Neural cell (in vitro differentiated cells): ENCODE measurements at regions not wholly inside any gene's neighbourhood (a gene's known extent, or its start where the extent isn't known, plus 50 kb on each side); places are given as distances from the start of the nearest gene placed in this dataset.

ENCODE experiments used
- H2AFZ ChIP-seq: fragments of 200-600, 300-800 bp; sonication (generic), shearing (Covaris generic); 2 replicates; pipeline ENCODE4 v1.6.0; 2014; ENCODE audit warnings: low read depth, mild to moderate bottlenecking, antibody characterized with exemption, low read length, moderate library complexity
- H3F3A ChIP-seq: fragments of 200-600 bp; shearing (Covaris generic); 2 replicates; pipeline ENCODE4 v1.6.1; 2016; ENCODE audit warnings: mild to moderate bottlenecking, moderate library complexity, mixed read lengths, antibody characterized with exemption, low read length; ENCODE audit not compliant: insufficient read depth, poor library complexity, severe bottlenecking
- H3K27ac ChIP-seq: fragments of 200-600, 300-800 bp; sonication (generic), shearing (Covaris generic); 2 replicates; pipeline ENCODE4 v1.5.1; 2014; ENCODE audit warnings: mild to moderate bottlenecking, low read length, moderate library complexity
- H3K27me3 ChIP-seq: fragments of 300-800, 200-600 bp; sonication (generic), shearing (Covaris generic); 2 replicates; pipeline ENCODE4 v1.6.0; 2014; ENCODE audit warnings: mild to moderate bottlenecking, low read depth, low read length, moderate library complexity; ENCODE audit not compliant: insufficient read depth
- H3K36me3 ChIP-seq: fragments of 300-800, 200-600 bp; sonication (generic), shearing (Covaris generic); 2 replicates; pipeline ENCODE4 v1.5.1; 2014; ENCODE audit warnings: mild to moderate bottlenecking, antibody characterized with exemption, low read length, moderate library complexity; ENCODE audit not compliant: insufficient read depth
- H3K4me2 ChIP-seq: fragments of 300-800, 200-600 bp; sonication (generic), shearing (Covaris generic); 2 replicates; pipeline ENCODE4 v1.6.0; 2014; ENCODE audit warnings: mild to moderate bottlenecking, low read length
- H3K4me3 ChIP-seq: fragments of 300-800, 200-600 bp; sonication (generic), shearing (Covaris generic); 2 replicates; pipeline ENCODE4 v1.5.1; 2014; ENCODE audit warnings: mild to moderate bottlenecking, low read length, moderate library complexity
- H3K79me2 ChIP-seq: fragments of 200-600 bp; shearing (Covaris generic); replicated peaks from 2 replicates; pipeline ENCODE4 v1.6.0; 2014; ENCODE audit warnings: mild to moderate bottlenecking, low read length, moderate library complexity; ENCODE audit not compliant: insufficient read depth
- H3K9ac ChIP-seq: fragments of 300-800, 200-600 bp; sonication (generic), shearing (Covaris generic); 2 replicates; pipeline ENCODE4 v1.6.1; 2016; ENCODE audit warnings: mild to moderate bottlenecking, low read length, mixed read lengths
- H3K9me2 ChIP-seq: fragments of 200-600 bp; shearing (Covaris generic); 2 replicates; pipeline ENCODE4 v1.6.1; 2016; ENCODE audit warnings: mild to moderate bottlenecking, low read length, mixed read lengths; ENCODE audit not compliant: insufficient read depth
- H3K9me3 ChIP-seq: fragments of 200-600, 300-800 bp; sonication (generic), shearing (Covaris generic); 2 replicates; pipeline ENCODE4 v1.6.1; 2016; ENCODE audit warnings: mild to moderate bottlenecking, mixed run types, low read length, moderate library complexity, mixed read lengths
- H4K20me1 ChIP-seq: fragments of 200-600 bp; shearing (Covaris generic); 2 replicates; pipeline ENCODE4 v1.6.1; 2016; ENCODE audit warnings: mild to moderate bottlenecking, mixed run types; ENCODE audit not compliant: insufficient read depth
- EP300 ChIP-seq: fragments of 450-650 bp; conservative IDR thresholded peaks from 2 replicates; pipeline ENCODE4 v1.6.1; 2014; ENCODE audit warnings: antibody characterized with exemption, mild to moderate bottlenecking, moderate library complexity; ENCODE audit not compliant: poor library complexity, severe bottlenecking
- EZH2 ChIP-seq: fragments of 200-600, 300-800 bp; shearing (Covaris generic), sonication (generic); IDR thresholded peaks from 2 replicates; pipeline ENCODE4 v1.6.1; 2014; ENCODE audit warnings: antibody characterized with exemption, low read length, borderline replicate concordance, mild to moderate bottlenecking; ENCODE audit not compliant: insufficient read depth, poor library complexity, severe bottlenecking
- MXI1 ChIP-seq: fragments of 450-650 bp; conservative IDR thresholded peaks from 2 replicates; pipeline ENCODE4 v1.6.1; 2014; ENCODE audit warnings: antibody characterized with exemption, mild to moderate bottlenecking; ENCODE audit not compliant: poor library complexity, severe bottlenecking
- POLR2AphosphoS5 ChIP-seq: IDR thresholded peaks from 2 replicates; pipeline ENCODE4 v1.6.1; 2012
- RAD21 ChIP-seq: fragments of 450-650 bp; conservative IDR thresholded peaks from 2 replicates; pipeline ENCODE4 v1.6.1; 2014; ENCODE audit warnings: antibody characterized with exemption, mild to moderate bottlenecking, moderate library complexity
- REST ChIP-seq: IDR thresholded peaks from 2 replicates; pipeline ENCODE4 v1.6.1; 2012; ENCODE audit warnings: borderline replicate concordance
- SMC3 ChIP-seq: fragments of 450-650 bp; conservative IDR thresholded peaks from 2 replicates; pipeline ENCODE4 v1.6.1; 2014; ENCODE audit warnings: antibody characterized with exemption, mild to moderate bottlenecking, moderate library complexity; ENCODE audit not compliant: poor library complexity
- TAF1 ChIP-seq: IDR thresholded peaks from 2 replicates; pipeline ENCODE4 v1.6.1; 2012; ENCODE audit warnings: low read depth
- TF ChIP-seq, protein P1 (sequence below): fragments of 450-650 bp; IDR thresholded peaks from 2 replicates; pipeline ENCODE4 v1.5.1; 2014; ENCODE audit warnings: antibody characterized with exemption, mild to moderate bottlenecking, moderate library complexity; ENCODE audit not compliant: poor library complexity, severe bottlenecking

DNA sequence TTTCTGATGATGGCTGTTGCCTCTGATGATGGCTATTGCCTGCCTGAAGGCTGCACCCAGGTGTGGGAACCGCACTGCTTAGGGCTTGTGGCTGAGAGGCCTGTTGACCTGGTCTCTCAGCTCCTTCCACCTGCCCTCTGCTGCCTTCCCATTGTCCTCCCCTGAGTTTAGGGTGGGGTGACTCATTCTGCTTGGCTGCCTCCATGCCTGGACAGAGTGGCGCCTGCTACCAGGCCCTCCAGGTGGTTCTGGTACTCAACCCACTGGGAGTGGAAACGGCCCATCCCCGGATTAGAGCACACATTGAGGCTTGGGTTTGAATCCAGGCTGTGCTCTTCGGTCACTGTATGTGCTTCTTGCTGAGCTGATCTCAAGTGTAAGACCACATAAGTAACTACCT is 120.6 kb downstream of the SEM1 start:
- Histone ChIP-seq H3K27me3 (no peaks in the 10 kb centered on the region), H3K4me2 (no peak overlapping the region), H3K4me3 (no peak overlapping the region), H3K36me3 (no peaks in the 10 kb centered on the region), H3K9ac (no peak overlapping the region), H4K20me1 (no peaks in the 10 kb centered on the region), H3K9me3 (no peaks in the 10 kb centered on the region), H2AFZ (no peak overlapping the region), H3K79me2 (no peaks in the 10 kb centered on the region), H3K27ac (no peak overlapping the region), H3K9me2 (no peaks in the 10 kb centered on the region), H3F3A (no peaks in the 10 kb centered on the region)
- no peak for TF ChIP-seq TAF1
- no peak for TF ChIP-seq RAD21
- TF ChIP-seq SMC3 = no peak
- TF ChIP-seq EZH2 = no peak
- no peak for TF ChIP-seq EP300
- TF ChIP-seq, protein P1, sequence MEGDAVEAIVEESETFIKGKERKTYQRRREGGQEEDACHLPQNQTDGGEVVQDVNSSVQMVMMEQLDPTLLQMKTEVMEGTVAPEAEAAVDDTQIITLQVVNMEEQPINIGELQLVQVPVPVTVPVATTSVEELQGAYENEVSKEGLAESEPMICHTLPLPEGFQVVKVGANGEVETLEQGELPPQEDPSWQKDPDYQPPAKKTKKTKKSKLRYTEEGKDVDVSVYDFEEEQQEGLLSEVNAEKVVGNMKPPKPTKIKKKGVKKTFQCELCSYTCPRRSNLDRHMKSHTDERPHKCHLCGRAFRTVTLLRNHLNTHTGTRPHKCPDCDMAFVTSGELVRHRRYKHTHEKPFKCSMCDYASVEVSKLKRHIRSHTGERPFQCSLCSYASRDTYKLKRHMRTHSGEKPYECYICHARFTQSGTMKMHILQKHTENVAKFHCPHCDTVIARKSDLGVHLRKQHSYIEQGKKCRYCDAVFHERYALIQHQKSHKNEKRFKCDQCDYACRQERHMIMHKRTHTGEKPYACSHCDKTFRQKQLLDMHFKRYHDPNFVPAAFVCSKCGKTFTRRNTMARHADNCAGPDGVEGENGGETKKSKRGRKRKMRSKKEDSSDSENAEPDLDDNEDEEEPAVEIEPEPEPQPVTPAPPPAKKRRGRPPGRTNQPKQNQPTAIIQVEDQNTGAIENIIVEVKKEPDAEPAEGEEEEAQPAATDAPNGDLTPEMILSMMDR = no peak
- no peak for TF ChIP-seq REST
- no peak for TF ChIP-seq MXI1
- no peak for TF ChIP-seq POLR2AphosphoS5

GRCh38 chr7:96579119-96579518 is 130.5 kb downstream of the SEM1 start:
- TF ChIP-seq, protein P1 = no peak
- TF ChIP-seq TAF1 (no peak), POLR2AphosphoS5 (no peak), EZH2 (no peak), MXI1 (no peak)
- no peaks in the 10 kb centered on the region for H3K9me2 ChIP-seq
- H3K27ac ChIP-seq = no peak overlapping the region
- no peaks in the 10 kb centered on the region for H3K9me3 ChIP-seq
- no peak overlapping the region for H3K4me3 ChIP-seq
- no peaks in the 10 kb centered on the region for H4K20me1 ChIP-seq
- H3K36me3 ChIP-seq = no peaks in the 10 kb centered on the region
- H3K4me2 ChIP-seq = no peak overlapping the region
- H3K79me2 ChIP-seq = no peaks in the 10 kb centered on the region
- no peak overlapping the region for H2AFZ ChIP-seq
- H3K9ac ChIP-seq = no peak overlapping the region
- H3F3A ChIP-seq = no peaks in the 10 kb centered on the region
- H3K27me3 ChIP-seq = no peaks in the 10 kb centered on the region
